HG02870 (cell line): ENCODE measurements at regions not wholly inside any gene's neighbourhood (a gene's known extent, or its start where the extent isn't known, plus 50 kb on each side); places are given as distances from the start of the nearest gene placed in this dataset.
"Not testable (repeated sequence)": the region's sequence is repeated elsewhere in the genome, so short reads cannot be mapped to it uniquely, and the experiment has no call there.

Experiments
- ATAC-seq: cut with Tn5 transposase; IDR thresholded peaks from one replicate; pipeline ENCODE4 v1.9.1; 2021; ENCODE audit warnings: mild to moderate bottlenecking, moderate library complexity; ENCODE audit not compliant: unreplicated experiment

DNA sequence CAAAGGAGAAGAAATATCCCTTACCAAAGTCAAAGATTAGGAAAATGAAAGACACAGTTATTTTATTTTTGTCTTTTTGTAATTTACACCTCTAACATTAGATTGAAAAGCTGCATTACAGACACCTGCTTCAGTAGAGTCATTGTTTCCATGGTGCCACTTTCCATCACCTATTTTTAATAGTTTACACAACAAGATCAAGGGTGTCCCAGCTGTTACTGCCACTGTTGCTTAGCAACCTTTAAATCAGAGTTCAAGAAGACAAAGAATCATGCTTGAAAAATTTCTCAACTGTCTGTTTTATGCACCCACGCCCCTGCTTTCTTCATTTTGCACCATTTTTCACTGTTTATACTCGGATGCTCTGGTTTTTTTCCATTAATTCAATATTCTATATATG, 668.2 kb upstream of the GJE1 start:
- peak; percentile 62 for ATAC-seq

DNA sequence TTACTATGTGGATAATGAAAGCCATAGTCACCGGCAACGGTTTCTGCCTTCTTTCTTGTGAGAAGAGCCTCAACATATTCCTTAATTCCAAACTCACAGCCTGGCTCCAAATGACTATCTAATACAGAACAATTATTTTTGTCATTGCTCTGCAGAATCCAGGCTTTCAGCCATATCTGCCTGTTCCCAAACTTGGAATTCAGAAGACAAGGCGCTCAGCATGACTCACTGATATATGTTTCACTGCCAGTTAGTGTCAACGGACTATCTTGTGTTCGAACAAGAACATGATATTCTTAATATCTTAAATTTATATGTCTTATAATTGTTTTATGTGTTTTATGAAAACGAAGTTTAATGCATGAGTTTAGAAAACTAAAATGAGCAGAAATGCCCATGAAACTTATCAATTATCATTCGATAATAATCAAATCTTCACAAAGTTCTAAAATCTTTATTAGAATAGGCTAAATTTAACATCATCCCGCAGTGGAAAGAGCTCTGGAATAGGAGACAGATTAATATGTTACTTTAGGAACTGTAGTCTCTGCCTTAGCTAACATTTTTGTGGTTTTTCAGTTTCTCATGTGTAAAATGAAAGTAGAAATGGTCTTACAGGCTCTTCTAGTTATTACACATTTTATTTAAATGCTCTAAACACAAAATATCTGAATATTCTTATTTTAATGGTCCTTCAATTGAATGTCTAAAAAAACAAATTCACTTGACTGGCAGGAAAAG, 669.3 kb upstream of the GJE1 start:
- ATAC-seq, result peak; percentile 95

DNA sequence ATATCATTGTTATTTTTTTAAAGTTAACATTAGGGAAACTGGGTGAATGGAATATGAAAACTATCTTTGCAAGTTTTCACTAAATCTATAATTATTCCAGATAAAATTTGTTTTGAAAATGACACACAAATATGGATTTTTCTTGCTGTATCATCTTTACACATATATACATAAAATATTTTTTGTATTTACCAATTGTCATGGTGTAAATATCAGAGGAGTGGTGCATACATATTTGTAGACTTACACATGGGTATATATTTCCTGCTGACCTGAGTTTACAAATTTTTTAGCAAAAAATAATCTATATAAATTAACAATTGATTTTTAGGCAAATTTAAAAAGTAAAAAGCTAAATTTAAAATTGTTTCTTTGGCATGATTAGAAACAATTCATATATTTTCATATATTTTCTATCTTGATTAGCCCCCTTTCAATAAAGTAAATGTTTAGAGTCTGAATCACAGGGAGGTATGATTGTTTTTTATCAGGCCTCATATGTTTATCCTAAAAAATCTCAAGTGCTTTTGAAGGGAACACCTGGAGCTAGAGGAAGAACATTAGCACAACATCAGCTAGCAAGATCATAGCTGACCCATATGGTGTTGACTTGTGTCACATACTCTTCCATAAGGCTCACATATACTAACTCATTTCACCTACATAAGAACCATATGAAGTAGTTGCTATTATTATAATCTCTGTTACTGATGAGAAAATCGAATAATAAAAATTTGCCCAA, 671.8 kb upstream of the GJE1 start:
- no peak for ATAC-seq

DNA sequence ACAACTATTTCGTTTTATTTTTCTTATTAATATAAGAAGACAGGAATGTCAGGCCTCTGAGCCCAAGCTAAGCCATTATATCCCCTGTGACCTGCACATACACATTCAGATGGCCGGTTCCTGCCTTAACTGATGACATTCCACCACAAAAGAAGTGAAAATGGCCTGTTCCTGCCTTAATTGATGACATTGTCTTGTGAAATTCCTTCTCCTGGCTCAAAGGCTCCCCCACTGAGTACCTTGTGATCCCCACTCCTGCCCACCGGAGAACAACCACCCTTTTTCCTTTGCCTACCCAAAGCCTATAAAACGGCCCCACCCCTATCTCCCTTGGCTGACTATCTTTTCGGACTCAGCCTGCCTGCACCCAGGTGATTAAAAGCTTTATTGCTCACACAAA, 672.5 kb upstream of the GJE1 start:
- ATAC-seq, result not testable (repeated sequence)

DNA sequence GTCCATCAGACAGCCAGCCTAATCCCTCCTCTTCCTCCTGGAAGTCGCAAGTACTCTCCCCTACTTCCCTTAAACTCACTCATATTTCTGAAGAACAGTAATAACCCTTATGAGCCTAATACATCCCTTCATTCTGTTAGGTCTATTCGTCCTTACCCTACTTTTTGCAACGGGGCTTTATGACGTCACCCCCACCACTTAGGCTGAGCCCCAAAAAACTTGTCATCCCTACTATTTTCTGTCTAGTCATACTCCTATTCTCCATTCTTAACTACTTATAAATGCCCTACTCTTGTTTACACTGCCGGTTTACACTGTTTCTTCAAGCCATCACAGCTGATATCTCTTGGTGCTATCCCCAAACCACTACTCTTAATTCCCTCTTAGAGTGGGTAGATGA, 674.7 kb upstream of the GJE1 start:
- not testable (repeated sequence) for ATAC-seq

DNA sequence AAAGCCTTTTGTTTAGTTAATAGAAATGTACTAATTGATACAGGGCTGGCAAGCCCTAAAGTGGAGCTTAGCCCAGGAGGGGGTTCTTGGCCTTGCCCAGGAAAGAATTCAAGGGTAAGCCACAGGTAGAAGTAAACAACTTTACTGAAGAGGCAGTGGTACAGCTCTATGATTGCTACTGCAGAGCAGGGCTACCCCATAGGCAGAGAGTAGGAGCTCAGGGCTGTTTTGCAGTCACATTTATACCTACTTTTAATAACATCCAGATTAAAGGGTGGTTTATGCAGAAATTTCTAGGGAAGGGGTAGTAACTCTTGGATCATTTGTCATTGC, 680.4 kb upstream of the GJE1 start:
- no peak for ATAC-seq

DNA sequence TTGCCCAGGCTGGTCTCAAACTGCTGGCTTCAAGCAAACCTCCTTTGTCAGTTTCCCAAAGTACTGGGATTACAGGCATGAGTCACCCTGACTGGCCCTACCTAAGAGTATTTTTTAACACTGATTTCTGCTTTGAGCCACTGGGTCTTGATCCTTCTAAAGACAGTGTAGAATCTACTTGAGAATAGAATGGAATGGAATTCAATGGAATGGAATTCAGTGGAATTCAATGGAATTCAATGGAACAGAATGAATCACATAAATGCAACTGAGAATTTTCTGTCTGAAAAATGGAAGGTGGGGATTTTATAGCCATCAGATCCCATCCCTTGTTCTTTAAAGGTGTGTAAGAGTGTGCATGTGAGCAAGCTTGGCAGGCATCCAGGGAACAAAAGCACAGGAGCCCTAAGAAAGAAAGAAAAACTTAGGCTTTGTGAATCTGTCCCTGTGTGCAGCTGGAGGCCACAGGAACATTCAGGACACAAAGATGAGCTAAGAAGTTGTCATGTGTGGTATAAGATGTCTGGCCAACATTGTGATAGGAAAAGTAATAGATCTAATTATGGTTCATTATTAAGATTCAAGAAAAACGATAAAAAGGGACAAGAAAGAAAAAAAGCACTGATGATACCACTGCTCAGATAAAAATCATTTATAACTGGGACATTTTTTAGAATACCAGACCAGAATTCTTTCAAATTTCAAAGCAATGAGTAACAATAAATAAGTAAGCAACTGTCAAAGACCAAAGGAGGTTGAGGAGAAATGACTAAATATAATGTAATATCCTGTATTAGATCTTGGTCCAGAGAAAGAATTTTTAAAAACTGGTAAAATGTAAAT, 681.0 kb upstream of the GJE1 start:
- no peak for ATAC-seq

DNA sequence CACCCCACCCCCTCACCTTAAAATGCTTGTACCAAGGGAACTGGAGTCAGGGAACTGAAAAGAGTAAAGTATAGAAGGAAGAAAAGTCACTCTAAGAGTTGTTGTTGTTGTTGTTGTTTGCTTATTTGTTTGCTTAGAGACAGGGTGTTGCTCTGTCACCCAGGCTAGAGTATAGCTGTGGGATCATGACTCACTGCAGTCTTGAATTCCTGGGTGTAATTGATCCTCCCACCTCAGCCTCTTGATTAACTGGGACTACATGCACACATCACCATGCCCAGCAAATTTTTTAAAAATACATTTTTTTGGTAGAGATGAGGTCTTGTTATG, 681.6 kb upstream of the GJE1 start:
- no peak for ATAC-seq

DNA sequence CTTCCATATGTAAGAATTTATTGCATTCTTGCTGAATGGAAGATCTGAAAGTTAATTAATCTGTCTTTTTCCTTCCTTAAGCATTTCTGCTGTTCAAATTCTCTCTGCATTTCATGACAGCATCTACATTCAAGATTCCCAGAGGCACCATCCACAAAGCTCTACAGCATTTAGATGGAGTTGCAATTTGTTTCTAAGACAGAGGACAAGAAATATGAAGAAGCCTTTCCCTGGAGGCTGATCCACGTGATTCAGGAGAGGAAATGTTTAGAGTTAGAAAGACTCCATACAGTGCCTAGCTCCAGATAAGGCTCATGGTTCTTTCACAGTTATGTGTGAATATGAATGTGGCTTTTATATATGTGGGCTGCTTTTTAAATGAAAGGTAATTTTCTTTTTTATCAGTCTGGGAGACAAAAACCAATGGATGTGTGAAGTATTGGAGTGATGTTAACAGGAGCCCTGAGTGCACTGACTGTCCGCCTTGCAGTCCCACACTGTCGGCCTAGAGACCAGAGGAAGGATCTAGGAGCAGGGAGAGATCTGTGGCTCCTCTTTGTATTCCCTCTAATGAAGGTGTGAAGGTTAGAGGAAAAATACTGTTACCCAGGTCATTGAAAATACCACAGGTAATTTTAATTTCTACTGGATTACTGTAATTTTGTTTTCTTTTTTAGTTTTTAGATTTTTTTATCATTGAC, 686.6 kb upstream of the GJE1 start:
- ATAC-seq, result no peak

DNA sequence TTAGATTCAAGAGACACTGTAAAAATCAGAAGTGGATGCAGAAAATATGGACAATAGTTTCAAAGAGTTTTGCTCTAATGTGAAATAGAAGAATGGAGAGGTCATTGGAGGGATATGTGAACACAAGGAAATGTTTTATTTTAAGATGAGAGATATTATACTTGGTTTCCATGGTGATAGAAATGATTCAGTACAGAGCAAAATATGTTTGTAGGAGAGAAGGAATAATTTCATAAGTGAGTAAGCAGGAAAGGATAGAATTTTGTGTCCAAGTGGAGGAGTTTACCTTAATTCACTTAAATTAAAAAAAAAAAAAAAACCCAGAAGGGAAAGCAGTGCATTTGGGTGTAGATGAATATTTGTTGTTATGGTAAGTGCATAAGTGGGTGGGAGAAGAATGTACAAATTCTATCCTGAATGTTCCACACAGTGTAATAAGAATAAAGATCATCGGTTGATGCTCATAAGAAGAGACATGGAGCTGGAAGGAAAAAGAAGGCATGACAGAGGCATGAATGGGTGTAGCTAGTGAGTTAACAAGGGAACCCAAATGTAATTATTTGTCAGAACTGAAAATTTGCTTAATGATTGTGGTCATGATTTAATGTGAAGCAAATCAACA, 688.9 kb upstream of the GJE1 start:
- no peak for ATAC-seq

DNA sequence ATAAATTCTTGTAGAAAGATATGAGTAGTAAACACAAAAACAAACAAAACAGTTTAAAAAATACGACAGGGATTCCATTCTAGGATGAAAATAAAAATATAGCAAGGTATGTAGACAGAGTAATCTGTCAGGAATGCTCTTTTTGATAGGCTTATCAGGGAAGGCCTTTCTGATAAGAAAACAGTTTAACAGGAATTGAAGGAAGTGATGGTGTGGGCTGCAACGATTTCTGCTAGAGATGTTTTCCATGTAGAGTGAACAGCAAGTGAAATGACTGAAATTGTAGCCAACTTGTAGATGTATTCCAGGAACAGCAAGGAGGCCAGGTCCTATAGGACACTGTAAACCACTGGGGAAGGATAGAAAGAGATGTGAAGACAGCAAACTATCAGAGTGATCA, 689.7 kb upstream of the GJE1 start:
- ATAC-seq, result no peak

DNA sequence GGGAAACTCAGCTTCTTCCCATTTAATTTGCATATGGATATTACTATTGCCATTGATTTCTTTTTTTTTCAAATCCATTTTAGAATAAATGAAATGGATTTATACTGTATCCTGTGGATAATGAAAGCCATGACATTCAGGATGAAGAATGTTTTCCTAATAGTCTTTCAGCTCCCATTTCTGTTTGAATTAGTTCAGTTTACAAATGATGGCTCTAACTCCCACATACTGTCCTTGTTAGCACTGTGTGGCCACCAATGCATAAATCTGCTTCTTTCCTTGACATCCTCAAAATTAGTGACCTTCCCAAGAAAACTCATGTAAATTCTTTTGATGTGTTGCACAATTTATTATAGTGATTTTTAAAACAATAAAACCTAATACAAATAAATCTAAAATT, 693.2 kb upstream of the GJE1 start:
- ATAC-seq, result no peak

DNA sequence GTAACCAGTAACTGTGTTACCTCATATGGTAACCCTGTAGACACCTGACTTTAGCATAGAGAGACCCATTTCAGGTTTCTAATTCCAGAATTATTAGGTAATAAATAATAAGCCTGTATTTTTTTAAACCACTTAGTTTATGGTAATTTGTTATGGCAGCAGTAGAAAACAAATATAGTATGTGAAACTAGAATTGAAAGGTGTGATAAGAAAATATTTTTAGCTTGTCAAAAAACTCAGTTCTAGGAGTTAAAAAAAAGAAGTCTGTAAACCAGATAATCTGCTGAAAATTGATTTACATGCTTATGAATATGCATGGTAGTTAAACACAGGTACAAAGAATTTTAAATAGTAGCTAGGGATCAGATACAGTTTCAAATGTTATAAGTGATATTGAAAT, 695.0 kb upstream of the GJE1 start:
- no peak for ATAC-seq

DNA sequence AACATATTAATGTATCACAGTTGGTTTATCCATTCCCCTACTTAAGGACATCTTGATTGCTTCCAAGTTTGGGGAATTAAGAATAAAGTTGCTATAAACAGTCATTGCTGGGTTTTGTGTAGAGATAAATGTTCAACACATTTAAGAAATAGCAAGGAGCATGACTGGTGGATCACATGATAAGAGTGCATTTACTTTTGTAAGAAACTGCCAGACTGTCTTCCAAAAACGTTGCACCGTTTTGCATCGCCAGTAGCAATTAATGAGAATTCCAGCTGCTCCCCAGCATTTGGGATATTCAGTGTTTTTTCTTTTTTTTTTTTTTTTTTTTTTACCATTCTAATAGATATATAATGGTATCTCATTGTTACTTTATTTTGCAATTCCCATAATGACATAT, 695.7 kb upstream of the GJE1 start:
- ATAC-seq, result no peak

DNA sequence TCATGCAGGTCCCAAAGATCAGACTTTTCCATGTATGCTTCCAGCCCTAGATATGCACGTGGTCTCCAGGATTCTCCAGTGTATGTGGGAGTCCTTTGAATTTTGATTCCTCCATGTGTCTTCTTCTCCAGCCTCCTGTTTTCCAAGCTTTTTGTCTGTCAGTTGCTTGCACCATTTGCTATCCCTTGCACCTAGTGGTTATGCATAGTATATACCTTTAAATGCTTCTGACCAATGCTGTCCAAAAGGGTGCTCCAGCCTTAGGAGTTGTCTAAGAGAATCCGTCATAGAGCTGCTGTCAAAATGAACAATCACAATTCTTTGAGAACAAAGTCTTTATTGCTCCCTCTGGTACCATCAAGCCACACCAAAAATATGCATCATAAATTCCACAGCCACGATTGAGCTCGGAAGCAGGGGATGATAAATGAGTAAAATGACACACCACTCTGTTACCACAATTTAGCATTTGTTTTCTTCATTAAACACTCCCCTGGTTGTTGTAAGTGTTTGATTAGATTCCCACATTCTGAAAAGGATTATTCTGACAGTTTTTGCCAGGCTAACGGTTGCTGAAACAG, 706.2 kb upstream of the GJE1 start:
- no peak for ATAC-seq

DNA sequence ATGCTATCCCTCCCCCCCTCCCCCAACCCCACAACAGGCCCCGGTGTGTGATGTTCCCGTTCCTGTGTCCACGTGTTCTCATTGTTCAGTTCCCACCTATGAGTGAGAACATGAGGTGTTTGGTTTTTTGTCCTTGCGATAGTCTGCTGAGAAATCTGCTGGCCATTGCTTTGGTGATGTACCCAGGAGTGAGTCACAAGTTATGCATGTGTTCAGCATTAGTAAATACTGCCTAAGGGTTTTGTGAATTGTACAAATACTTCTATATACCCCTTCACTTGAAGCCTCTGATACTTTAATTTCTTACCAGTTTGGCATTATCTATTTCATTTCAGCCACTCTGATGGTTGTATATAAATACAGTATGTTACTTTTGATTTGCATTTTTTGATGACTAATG, 711.3 kb upstream of the GJE1 start:
- ATAC-seq, result no peak

DNA sequence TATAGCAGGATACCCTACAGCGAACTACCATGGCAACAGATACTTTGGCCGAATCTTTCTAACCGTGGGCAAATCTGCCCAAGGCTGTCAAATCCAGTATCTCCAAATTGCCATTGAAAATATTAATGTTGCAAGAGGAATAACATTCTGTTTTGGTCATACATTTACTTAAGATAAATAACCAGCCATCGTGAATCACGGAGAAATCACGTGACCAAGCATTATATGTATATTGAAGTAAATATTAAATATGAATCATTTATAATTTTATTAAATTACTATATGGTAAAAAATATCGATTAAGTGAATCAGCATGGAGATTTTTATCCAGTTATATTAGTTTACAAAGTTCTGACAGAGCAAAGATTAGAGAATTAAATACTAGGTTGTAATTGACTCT, 714.6 kb upstream of the GJE1 start:
- ATAC-seq, result no peak

DNA sequence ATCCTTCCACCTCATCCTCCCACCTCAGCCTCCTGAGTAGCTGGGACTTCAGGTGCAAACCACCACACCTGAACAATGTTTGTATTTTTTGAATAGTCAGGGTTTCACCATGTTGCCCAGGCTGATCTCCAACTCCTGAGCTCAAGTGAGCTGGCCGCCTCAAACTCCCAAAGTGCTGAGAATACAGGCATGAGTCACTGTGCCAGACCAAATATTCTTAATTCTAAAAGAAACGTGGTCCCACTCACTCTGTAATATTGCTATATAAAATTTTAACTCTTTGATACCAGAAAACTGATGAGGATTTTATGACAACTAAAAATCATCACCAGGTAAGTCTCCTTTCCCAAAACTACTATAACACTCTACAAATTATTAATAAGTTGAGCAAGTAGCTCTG, 716.8 kb upstream of the GJE1 start:
- ATAC-seq, result no peak

DNA sequence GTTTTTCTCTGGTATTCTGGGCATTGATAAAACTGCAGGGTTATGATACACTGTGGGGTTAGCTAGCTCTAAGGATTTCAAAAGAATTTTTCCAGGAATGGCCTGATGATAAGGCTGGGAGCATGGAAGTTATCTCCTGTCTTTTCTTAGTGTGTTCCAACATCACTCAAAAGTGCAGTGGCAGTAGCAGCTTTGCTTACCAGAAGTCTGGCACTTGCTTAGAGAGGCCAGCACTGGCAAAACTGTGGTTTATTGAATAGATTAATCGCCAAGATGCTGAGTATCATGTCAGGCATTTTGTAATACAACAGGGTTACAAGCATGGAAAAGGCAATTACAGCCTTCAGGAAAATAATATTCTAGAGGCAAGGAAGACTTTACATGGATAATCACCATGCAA, 719.5 kb upstream of the GJE1 start:
- ATAC-seq, result no peak

DNA sequence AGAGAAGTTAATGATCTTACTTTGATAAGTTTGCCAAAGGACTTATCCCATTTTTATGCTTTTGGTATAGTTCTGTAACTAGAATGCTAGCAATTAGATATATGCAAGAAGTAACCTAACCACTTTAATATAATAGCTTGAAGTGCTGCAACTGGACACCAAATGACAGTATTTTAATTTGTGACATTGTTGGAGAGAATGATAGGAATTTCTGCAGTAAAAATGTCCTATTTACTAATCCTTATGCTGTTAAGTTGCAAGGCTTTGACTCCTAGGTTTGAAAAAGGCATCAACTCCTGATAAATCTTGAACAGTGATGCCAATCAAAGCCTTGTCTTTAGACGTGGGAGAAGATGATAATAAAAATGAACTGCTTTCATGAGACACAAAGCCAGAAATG, 726.0 kb upstream of the GJE1 start:
- ATAC-seq, result no peak

DNA sequence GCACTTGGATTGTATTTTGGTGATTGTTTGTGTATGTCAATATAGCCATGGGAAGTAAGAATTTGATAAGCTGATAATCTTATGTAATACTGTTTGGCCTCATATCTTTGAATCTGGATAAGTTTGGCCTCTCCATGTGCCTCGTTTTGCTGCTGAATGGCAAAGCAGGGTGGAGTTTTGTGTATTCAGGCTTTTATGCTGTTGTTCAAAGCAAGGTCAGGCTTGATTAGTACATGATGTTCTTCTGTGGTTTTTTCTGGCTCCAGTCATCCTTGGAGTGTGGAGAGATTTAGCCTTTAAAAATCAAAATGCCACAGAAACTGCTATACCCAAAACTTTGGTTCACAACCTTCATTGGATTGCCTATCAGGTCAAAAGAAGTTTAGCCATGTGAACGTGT, 728.9 kb upstream of the GJE1 start:
- ATAC-seq, result no peak
